H1 (cell line): ENCODE measurements at regions not wholly inside any gene's neighbourhood (a gene's known extent, or its start where the extent isn't known, plus 50 kb on each side); places are given as distances from the start of the nearest gene placed in this dataset.

Experiments
- CTCF ChIA-PET: fragments of 300-600 bp; sonication (Branson Sonifier 250); formaldehyde crosslinking; loops from one replicate; lab custom pipeline; 2021; ENCODE audit not compliant: partially characterized antibody; lab: Charles Lee
- POLR2A ChIA-PET: fragments of 300-600 bp; sonication (Branson Sonifier 250); formaldehyde crosslinking; loops from one replicate; lab custom pipeline; 2021; ENCODE audit warnings: inconsistent platforms; ENCODE audit not compliant: partially characterized antibody; lab: Charles Lee
- DNase-seq, 2 experiments: peaks; one replicate each; pipeline versions ENCODE4 v3.0.0 to v3.0.0-alpha.2; 2010 to 2022; ENCODE audit warnings: low spot score in 2 of 2, low read depth in 1 of 2, mixed read lengths in 1 of 2
- FAIRE-seq: peaks from 2 replicates; lab custom pipeline; 2011; peaks lifted over from hg19 to GRCh38; lab: Jason Lieb, UNC
- H2AFZ ChIP-seq: 2 replicates; pipeline ENCODE4 v1.8.1; 2012; ENCODE audit warnings: low read length, inconsistent platforms
- H2AK5ac ChIP-seq: 2 replicates; pipeline ENCODE4 v1.6.1; 2013; ENCODE audit warnings: low read depth, low read length
- H2BK120ac ChIP-seq: replicated peaks from 2 replicates; pipeline ENCODE3; 2013; ENCODE audit warnings: low read depth, low read length, inconsistent platforms
- H2BK12ac ChIP-seq: 2 replicates; pipeline ENCODE4 v1.6.1; 2013; ENCODE audit warnings: low read depth, low read length
- H2BK15ac ChIP-seq: 2 replicates; pipeline ENCODE4 v1.6.1; 2013; ENCODE audit warnings: low read length
- H2BK20ac ChIP-seq: 2 replicates; pipeline ENCODE4 v1.6.1; 2013; ENCODE audit warnings: low read length
- H2BK5ac ChIP-seq: 2 replicates; pipeline ENCODE4 v1.6.1; 2013; ENCODE audit warnings: low read depth, low read length
- H3K14ac ChIP-seq: 2 replicates; pipeline ENCODE4 v1.6.1; 2013; ENCODE audit warnings: inconsistent platforms; ENCODE audit not compliant: insufficient read length
- H3K18ac ChIP-seq: 2 replicates; pipeline ENCODE4 v1.6.1; 2013; ENCODE audit warnings: low read length; ENCODE audit errors: extremely low read depth
- H3K23ac ChIP-seq: 2 replicates; pipeline ENCODE4 v1.6.1; 2013; ENCODE audit warnings: inconsistent platforms; ENCODE audit not compliant: insufficient read length
- H3K23me2 ChIP-seq: 2 replicates; pipeline ENCODE4 v1.6.1; 2013; ENCODE audit warnings: low read depth, low read length
- H3K27ac ChIP-seq: 2 replicates; pipeline ENCODE4 v1.6.1; 2011; ENCODE audit warnings: low read depth, low read length, inconsistent platforms
- H3K27me3 ChIP-seq, 4 experiments: replicated peaks in 1 of 4; 1 replicate in 1 of 4; 2 replicates in 3 of 4; pipeline versions ENCODE4 v1.6.1 to v1.8.1; 2011 to 2013; ENCODE audit warnings: low read length in 3 of 4, mild to moderate bottlenecking in 3 of 4, inconsistent platforms in 2 of 4, mixed read lengths in 2 of 4, moderate library complexity in 1 of 4; ENCODE audit not compliant: control insufficient read depth in 3 of 4, insufficient read depth in 3 of 4; ENCODE audit errors: extremely low read depth in 1 of 4
- H3K36me3 ChIP-seq, 4 experiments: 2 replicates each; pipeline versions ENCODE4 v1.6.1 to v1.8.1; 2011 to 2013; ENCODE audit warnings: mild to moderate bottlenecking in 4 of 4, low read length in 3 of 4, moderate library complexity in 2 of 4, control low read depth in 1 of 4, inconsistent platforms in 1 of 4; ENCODE audit not compliant: insufficient read depth in 4 of 4, control insufficient read depth in 2 of 4
- H3K4ac ChIP-seq: replicated peaks from 2 replicates; pipeline ENCODE3; 2013; ENCODE audit warnings: low read length, low read depth, mixed read lengths, inconsistent platforms; ENCODE audit not compliant: insufficient read length
- H3K4me1 ChIP-seq, 4 experiments: replicated peaks in 1 of 4; 1 replicate in 1 of 4; 2 replicates in 3 of 4; pipeline versions ENCODE4 v1.6.1 to v1.8.1; 2011 to 2013; ENCODE audit warnings: low read length in 3 of 4, inconsistent platforms in 2 of 4, mixed read lengths in 1 of 4; ENCODE audit not compliant: insufficient read depth in 4 of 4, control insufficient read depth in 3 of 4
- H3K4me2 ChIP-seq, 2 experiments: 2 replicates each; pipeline versions ENCODE4 v1.6.1 to v1.8.1; 2011 to 2013; ENCODE audit warnings: low read depth in 2 of 2, low read length in 2 of 2, control low read depth in 1 of 2, inconsistent platforms in 1 of 2, mild to moderate bottlenecking in 1 of 2; ENCODE audit not compliant: insufficient read depth in 1 of 2
- H3K4me3 ChIP-seq, 4 experiments: fragments of 200-600, 300-600 bp in 1 of 4; sonication (generic), shearing (Covaris generic), sonication (Bioruptor Twin) in 1 of 4; 2 replicates each; pipeline versions ENCODE4 v1.5.1 to v1.8.1; 2011 to 2016; ENCODE audit warnings: low read length in 4 of 4, low read depth in 3 of 4, control low read depth in 2 of 4, inconsistent platforms in 2 of 4, mild to moderate bottlenecking in 2 of 4, mixed read lengths in 1 of 4, moderate library complexity in 1 of 4; ENCODE audit not compliant: insufficient read depth in 2 of 4; ENCODE audit errors: extremely low read depth in 1 of 4
- H3K56ac ChIP-seq: replicated peaks from 2 replicates; pipeline ENCODE3; 2013; ENCODE audit warnings: low read depth, mild to moderate bottlenecking, mixed read lengths, low read length, inconsistent platforms; ENCODE audit not compliant: insufficient read length
- H3K79me1 ChIP-seq: 2 replicates; pipeline ENCODE4 v1.6.1; 2013; ENCODE audit warnings: low read depth, low read length, control low read depth
- H3K79me2 ChIP-seq, 2 experiments: 2 replicates each; pipeline versions ENCODE4 v1.6.1 to v1.8.1; 2012 to 2013; ENCODE audit warnings: low read length in 2 of 2, mild to moderate bottlenecking in 2 of 2, inconsistent platforms in 1 of 2; ENCODE audit not compliant: insufficient read depth in 2 of 2, control insufficient read depth in 1 of 2
- H3K9ac ChIP-seq, 4 experiments: replicated peaks in 1 of 4; 1 replicate in 1 of 4; 2 replicates in 3 of 4; pipeline versions ENCODE4 v1.6.1 to v1.8.1; 2011 to 2013; ENCODE audit warnings: low read depth in 3 of 4, low read length in 3 of 4, control low read depth in 2 of 4, mild to moderate bottlenecking in 2 of 4, moderate library complexity in 2 of 4, inconsistent platforms in 1 of 4; ENCODE audit errors: extremely low read depth in 1 of 4
- H3K9me3 ChIP-seq, 2 experiments: 2 replicates each; pipeline versions ENCODE4 v1.6.1 to v1.8.1; 2012 to 2013; ENCODE audit warnings: mild to moderate bottlenecking in 2 of 2, moderate library complexity in 2 of 2, control low read depth in 1 of 2, inconsistent platforms in 1 of 2, low read depth in 1 of 2, low read length in 1 of 2, mixed read lengths in 1 of 2; ENCODE audit not compliant: insufficient read depth in 2 of 2
- H4K20me1 ChIP-seq, 2 experiments: replicated peaks in 1 of 2; 2 replicates each; pipeline versions ENCODE3 to v1.8.1; 2011 to 2013; ENCODE audit warnings: inconsistent platforms in 2 of 2, low read length in 2 of 2, mild to moderate bottlenecking in 1 of 2; ENCODE audit not compliant: insufficient read depth in 2 of 2, control insufficient read depth in 1 of 2
- H4K5ac ChIP-seq: 2 replicates; pipeline ENCODE4 v1.6.1; 2013; ENCODE audit warnings: low read length, low read depth, mixed read lengths, inconsistent platforms; ENCODE audit not compliant: insufficient read length
- H4K8ac ChIP-seq: 2 replicates; pipeline ENCODE4 v1.8.0; 2013; ENCODE audit warnings: mild to moderate bottlenecking, moderate library complexity, low read length, inconsistent platforms; ENCODE audit not compliant: insufficient read depth; ENCODE audit errors: extremely low read depth
- H4K91ac ChIP-seq: replicated peaks from 2 replicates; pipeline ENCODE3; 2013; ENCODE audit warnings: low read length, mixed read lengths, inconsistent platforms; ENCODE audit not compliant: insufficient read length
- BACH1 ChIP-seq: IDR thresholded peaks from 2 replicates; pipeline ENCODE4 v1.6.1; 2012; ENCODE audit warnings: low read length, improper control_type of control experiment
- BRCA1 ChIP-seq: IDR thresholded peaks from 2 replicates; pipeline ENCODE4 v1.6.1; 2012; ENCODE audit warnings: low read depth, low read length, improper control_type of control experiment
- E2F6 ChIP-seq: IDR thresholded peaks from 2 replicates; pipeline ENCODE4 v1.6.1; 2012; ENCODE audit warnings: inconsistent platforms
- HDAC2 ChIP-seq, 2 experiments: fragments of 300-600 bp in 1 of 2; sonication (generic) in 1 of 2; IDR thresholded peaks; 2 replicates each; pipeline ENCODE4 v1.6.1; 2011 to 2012; ENCODE audit warnings: low read depth in 2 of 2, low read length in 2 of 2, mild to moderate bottlenecking in 2 of 2, moderate library complexity in 2 of 2, borderline replicate concordance in 1 of 2, inconsistent platforms in 1 of 2
- HDAC6 ChIP-seq: IDR thresholded peaks from one replicate; pipeline ENCODE4 v1.7.1; 2012; ENCODE audit warnings: low read depth, mild to moderate bottlenecking, inconsistent platforms, low read length, moderate library complexity
- RFX5 ChIP-seq: IDR thresholded peaks from 2 replicates; pipeline ENCODE4 v1.6.1; 2011; ENCODE audit warnings: low read depth, low read length, improper control_type of control experiment, borderline replicate concordance
- SIN3A ChIP-seq, 2 experiments: IDR thresholded peaks in 1 of 2; conservative IDR thresholded peaks in 1 of 2; 2 replicates each; pipeline ENCODE4 v1.6.1; 2011 to 2012; ENCODE audit warnings: low read length in 2 of 2, improper control_type of control experiment in 1 of 2, low read depth in 1 of 2, mild to moderate bottlenecking in 1 of 2
- SP4 ChIP-seq: IDR thresholded peaks from 2 replicates; pipeline ENCODE4 v1.6.1; 2012; ENCODE audit warnings: low read length, inconsistent platforms
- SUZ12 ChIP-seq: fragments of 200-600 bp; sonication (generic); IDR thresholded peaks from 2 replicates; pipeline ENCODE4 v1.6.1; 2012; ENCODE audit warnings: mild to moderate bottlenecking, inconsistent platforms, low read length, moderate library complexity, mixed read lengths
- TAF7 ChIP-seq: optimal IDR thresholded peaks from 2 replicates; pipeline ENCODE3; 2011; ENCODE audit warnings: low read depth, mild to moderate bottlenecking, inconsistent platforms, low read length, moderate library complexity, borderline replicate concordance
- TBP ChIP-seq: IDR thresholded peaks from 2 replicates; pipeline ENCODE4 v1.6.1; 2011; ENCODE audit warnings: low read depth, low read length, improper control_type of control experiment
- TEAD4 ChIP-seq: IDR thresholded peaks from 2 replicates; pipeline ENCODE4 v1.6.1; 2012; ENCODE audit warnings: low read depth, low read length, inconsistent platforms, mixed read lengths
- WGBS, 2 experiments: shearing (Covaris generic) in 1 of 2; methylation state at CpG; one replicate each; pipeline versions ENCODE4 v1.1.6 to v1.1.7; 2013 to 2015; ENCODE audit warnings: low lambda C conversion rate in 2 of 2, mixed read lengths in 2 of 2, inconsistent platforms in 1 of 2, low coverage in 1 of 2, missing lambda C conversion rate in 1 of 2; ENCODE audit not compliant: insufficient replicate concordance in 2 of 2, insufficient coverage in 1 of 2, insufficient read length in 1 of 2; ENCODE audit errors: extremely low coverage in 1 of 2, missing lambda C conversion rate in 1 of 2; 5-methylcytosine and 5-hydroxymethylcytosine counted together

- 85 to 100% methylated on average over 1 to 5 of the region's 5 CpGs for WGBS, 2 experiments
- ChIA-PET CTCF (interaction anchor here (0.6 to 1.9 kb wide), 9 partner anchors 9 to 933 kb away, joined by 3 to 5 read pairs (median 3); no protein-coding TSS in a partner anchor), POLR2A (no interaction called here)
- H4K20me1 ChIP-seq, result no peaks in the 10 kb centered on the region
- H3K27ac ChIP-seq, result no peak overlapping the region
- no peak overlapping the region for H2BK120ac ChIP-seq
- H2AK5ac ChIP-seq, result no peak overlapping the region
- no peak overlapping the region for H3K18ac ChIP-seq
- no peak overlapping the region for H2BK5ac ChIP-seq
- H3K56ac ChIP-seq, result no peak overlapping the region
- no peaks in the 10 kb centered on the region for H3K79me1 ChIP-seq
- H2AFZ ChIP-seq, result no peak overlapping the region
- H4K5ac ChIP-seq, result no peak overlapping the region
- no peak for DNase-seq
- H3K4ac ChIP-seq, result no peak overlapping the region
- no peak overlapping the region for H3K23ac ChIP-seq
- no peak overlapping the region for H2BK15ac ChIP-seq
- no peak overlapping the region for H3K4me3 ChIP-seq
- H3K27me3 ChIP-seq, result no peaks in the 10 kb centered on the region
- H3K79me2 ChIP-seq, result no peaks in the 10 kb centered on the region
- no peak overlapping the region for H3K9ac ChIP-seq
- no peaks in the 10 kb centered on the region for H3K36me3 ChIP-seq
- no peak overlapping the region for H2BK20ac ChIP-seq
- H3K23me2 ChIP-seq, result no peaks in the 10 kb centered on the region
- TF ChIP-seq SIN3A (conservative IDR thresholded peaks at IDR 0.05 in 1 of 2, IDR thresholded peaks at IDR 0.05 in 1 of 2; ENCODE audit: low read depth in 1 of 2, low read length in 2 of 2), result no peak
- no peak for TF ChIP-seq BACH1
- TF ChIP-seq HDAC2 (IDR thresholded peaks at IDR 0.05; ENCODE audit: borderline replicate concordance in 1 of 2, low read depth in 2 of 2, low read length in 2 of 2), result no peak
- TF ChIP-seq E2F6, result no peak
- TF ChIP-seq HDAC6, result no peak
- TF ChIP-seq SUZ12, result no peak
- no peak for TF ChIP-seq SP4
- no peak for TF ChIP-seq TAF7
- TF ChIP-seq BRCA1, result no peak
- no peak for TF ChIP-seq RFX5
- TF ChIP-seq TBP, result no peak
- TF ChIP-seq TEAD4, result no peak
- no peak overlapping the region for H4K91ac ChIP-seq
- no peak overlapping the region for H3K4me2 ChIP-seq
- H3K4me1 ChIP-seq, result no peaks in the 10 kb centered on the region
- no peak overlapping the region for H4K8ac ChIP-seq
- H3K14ac ChIP-seq, result no peak overlapping the region
- H3K9me3 ChIP-seq, result no peaks in the 10 kb centered on the region
- FAIRE-seq, result no peak
- no peak overlapping the region for H2BK12ac ChIP-seq
These were observed 601.0 kb downstream of the EDEM1 start for GRCh38 chr3:5788496-5788895.
